ENCODE measurements at regions not wholly inside any gene's neighbourhood (a gene's known extent, or its start where the extent isn't known, plus 50 kb on each side); places are given as distances from the start of the nearest gene placed in this dataset.
"Not testable (repeated sequence)": the region's sequence is repeated elsewhere in the genome, so short reads cannot be mapped to it uniquely, and the experiment has no call there.

- TF ChIP-seq CTCF (IDR thresholded peaks at IDR 0.05); ZFX (IDR thresholded peaks at IDR 0.05; ENCODE audit: borderline replicate concordance): not testable (repeated sequence)
Observed at GRCh38 chr15:20309395-20309794, 232.2 kb downstream of the GOLGA6L6 start.

Data from 22Rv1 (cell line).